ENCODE measurements at regions not wholly inside any gene's neighbourhood (a gene's known extent, or its start where the extent isn't known, plus 50 kb on each side); places are given as distances from the start of the nearest gene placed in this dataset.
"Not testable (repeated sequence)": the region's sequence is repeated elsewhere in the genome, so short reads cannot be mapped to it uniquely, and the experiment has no call there.

GRCh38 chr5:130402906-130403305 is 498.6 kb downstream of the CHSY3 start:
- H3K4me1 Mint-ChIP-seq, result no peaks in the 10 kb centered on the region
- H3K4me3 Mint-ChIP-seq, result no peak overlapping the region
- H3K36me3 Mint-ChIP-seq, result no peaks in the 10 kb centered on the region
- H3K27ac Mint-ChIP-seq, result no peak overlapping the region
- no peaks in the 10 kb centered on the region for H3K9me3 Mint-ChIP-seq
- peaks cover 2% of the 10 kb centered on the region for H3K27me3 Mint-ChIP-seq

- Mint-ChIP-seq H3K27ac (no peak overlapping the region), H3K4me3 (no peak overlapping the region), H3K9me3 (no peaks in the 10 kb centered on the region)
Observed at GRCh38 chr5:130400091-130400490, 495.8 kb downstream of the CHSY3 start.

DNA sequence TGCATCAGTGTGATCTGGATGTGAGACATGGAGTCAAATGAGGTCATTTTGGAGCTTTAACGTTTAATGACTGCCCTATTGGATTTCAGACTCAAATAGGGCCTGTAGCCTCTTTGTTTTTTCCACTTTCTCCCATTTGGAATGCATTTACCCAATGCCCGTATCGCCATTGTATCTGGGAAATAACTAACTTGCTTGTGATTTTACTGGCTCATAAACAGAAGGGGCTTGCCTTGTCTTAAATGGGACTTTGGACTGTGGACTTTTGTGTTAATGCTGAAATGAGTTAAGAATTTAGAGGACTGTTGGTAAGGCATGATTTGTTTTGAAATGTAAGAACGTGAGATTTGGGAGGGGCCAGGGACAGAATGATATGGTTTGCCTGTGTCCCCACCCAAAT is 494.6 kb downstream of the CHSY3 start:
- H3K36me3 Mint-ChIP-seq, result no peaks in the 10 kb centered on the region
- peaks cover 2% of the 10 kb centered on the region for H3K27me3 Mint-ChIP-seq
- H3K27ac Mint-ChIP-seq, result no peak overlapping the region

More at GRCh38 chr5:130400091-130400490, 495.8 kb downstream of the CHSY3 start:
- H3K36me3 Mint-ChIP-seq, result no peaks in the 10 kb centered on the region
- H3K27me3 Mint-ChIP-seq, result peaks cover 2% of the 10 kb centered on the region
- no peaks in the 10 kb centered on the region for H3K4me1 Mint-ChIP-seq

GRCh38 chr5:130397727-130398126 is 493.5 kb downstream of the CHSY3 start:
- not testable (repeated sequence) for H3K4me1 Mint-ChIP-seq, H3K9me3 Mint-ChIP-seq, H3K36me3 Mint-ChIP-seq, H3K27me3 Mint-ChIP-seq, H3K27ac Mint-ChIP-seq, H3K4me3 Mint-ChIP-seq

More for the DNA sequence above, 494.6 kb downstream of the CHSY3 start:
- no peak overlapping the region for H3K4me3 Mint-ChIP-seq
- H3K4me1 Mint-ChIP-seq, result no peaks in the 10 kb centered on the region
- H3K9me3 Mint-ChIP-seq, result no peaks in the 10 kb centered on the region

DNA sequence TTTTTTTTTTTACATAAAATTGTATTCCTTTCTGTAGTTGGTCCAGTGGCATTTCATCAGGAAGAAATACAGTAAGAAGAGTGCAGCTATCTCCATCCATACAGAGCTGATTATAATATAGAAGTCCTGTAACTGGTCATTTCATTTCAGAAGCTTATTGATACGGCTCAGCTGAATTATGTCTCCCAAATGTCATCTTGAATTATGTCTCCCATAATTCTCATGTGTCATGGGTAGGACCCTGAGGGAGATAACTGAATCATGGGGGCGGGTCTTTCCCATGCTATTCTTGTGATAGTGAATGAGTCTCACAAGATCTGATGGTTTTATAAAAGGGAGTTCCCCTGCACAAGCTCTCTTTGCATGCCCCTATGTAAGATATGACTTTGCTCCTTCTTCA is 492.9 kb downstream of the CHSY3 start:
- Mint-ChIP-seq H3K9me3 (no peaks in the 10 kb centered on the region), H3K4me1 (no peaks in the 10 kb centered on the region), H3K27ac (no peak overlapping the region), H3K36me3 (no peaks in the 10 kb centered on the region), H3K4me3 (no peak overlapping the region), H3K27me3 (peaks cover 2% of the 10 kb centered on the region)

DNA sequence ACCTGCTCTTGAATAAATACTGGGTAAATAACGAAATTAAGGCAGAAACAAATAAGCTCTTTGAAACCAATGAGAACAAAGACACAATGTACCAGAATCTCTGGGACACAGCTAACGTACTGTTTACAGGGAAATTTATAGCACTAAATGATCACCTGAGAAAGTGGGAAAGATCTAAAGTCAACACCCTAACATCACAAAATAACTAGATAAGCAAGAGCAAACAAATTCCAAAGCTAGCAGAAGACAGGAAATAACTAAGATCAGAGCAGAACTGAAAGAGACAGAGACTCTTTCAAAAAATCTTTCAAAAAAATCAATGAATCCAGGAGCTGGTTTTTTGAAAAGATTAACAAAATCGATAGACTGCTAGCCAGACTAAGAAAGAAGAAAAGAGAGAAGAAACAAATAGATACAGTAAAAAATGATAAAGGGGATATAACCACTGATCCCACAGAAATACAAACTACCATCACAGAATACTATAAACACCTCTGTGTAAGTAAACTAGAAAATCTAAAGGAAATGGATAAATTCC is 487.5 kb downstream of the CHSY3 start:
- H3K36me3 Mint-ChIP-seq, H3K27me3 Mint-ChIP-seq, H3K9me3 Mint-ChIP-seq, H3K4me1 Mint-ChIP-seq, H3K27ac Mint-ChIP-seq, H3K4me3 Mint-ChIP-seq: not testable (repeated sequence)

- H3K9me3 Mint-ChIP-seq, result no peaks in the 10 kb centered on the region
- H3K4me3 Mint-ChIP-seq, result no peak overlapping the region
- no peaks in the 10 kb centered on the region for H3K36me3 Mint-ChIP-seq
- no peaks in the 10 kb centered on the region for H3K4me1 Mint-ChIP-seq
- H3K27ac Mint-ChIP-seq, result no peak overlapping the region
- peaks cover 2% of the 10 kb centered on the region for H3K27me3 Mint-ChIP-seq
Observed at GRCh38 chr5:130386155-130386554, 481.9 kb downstream of the CHSY3 start.

- peaks cover 2% of the 10 kb centered on the region for H3K27me3 Mint-ChIP-seq
- no peaks in the 10 kb centered on the region for H3K36me3 Mint-ChIP-seq
- H3K27ac Mint-ChIP-seq, result no peak overlapping the region
- no peaks in the 10 kb centered on the region for H3K9me3 Mint-ChIP-seq
- no peaks in the 10 kb centered on the region for H3K4me1 Mint-ChIP-seq
- no peak overlapping the region for H3K4me3 Mint-ChIP-seq
Observed at GRCh38 chr5:130385656-130386055, 481.4 kb downstream of the CHSY3 start.

DNA sequence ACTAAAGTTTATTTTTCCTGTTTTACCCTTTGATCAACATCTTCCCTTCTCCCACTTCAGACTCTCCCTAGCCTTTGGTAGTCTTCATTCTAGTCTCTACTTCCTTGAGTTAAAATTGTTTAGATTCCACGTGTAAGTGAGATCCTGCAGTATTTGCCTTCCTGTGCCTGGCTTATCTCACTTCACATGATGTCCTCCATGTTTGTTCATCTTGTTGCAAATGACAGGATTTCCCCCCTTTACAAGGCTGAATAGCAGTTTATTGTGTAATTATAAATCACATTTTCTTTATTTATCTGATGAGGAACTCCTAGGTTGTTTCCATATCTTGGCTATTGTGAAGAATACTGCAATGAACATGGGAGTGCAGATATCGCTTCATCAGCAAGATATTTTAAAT is 461.7 kb downstream of the CHSY3 start:
- Mint-ChIP-seq H3K27ac (no peak overlapping the region), H3K27me3 (no peaks in the 10 kb centered on the region), H3K9me3 (no peaks in the 10 kb centered on the region), H3K4me1 (no peaks in the 10 kb centered on the region), H3K4me3 (no peak overlapping the region), H3K36me3 (no peaks in the 10 kb centered on the region)

DNA sequence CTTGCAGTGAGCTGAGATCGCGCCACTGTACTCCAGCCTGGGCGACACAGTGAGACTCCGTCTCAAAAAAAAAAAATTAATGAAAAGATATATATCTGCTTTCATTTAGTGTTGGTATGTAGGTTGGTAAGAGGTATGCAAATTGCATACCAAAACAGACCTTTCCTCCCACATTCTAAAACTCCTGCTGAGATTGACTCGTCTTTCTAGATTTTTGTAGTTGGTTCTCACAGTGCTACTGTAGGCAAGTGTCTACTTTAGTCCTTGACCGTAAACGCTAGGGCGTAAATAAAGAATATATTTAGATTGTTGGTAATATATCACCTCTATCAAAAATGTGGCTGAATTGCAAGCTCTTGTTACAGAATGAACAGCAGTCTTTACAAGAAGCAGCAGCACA is 445.9 kb downstream of the CHSY3 start:
- Mint-ChIP-seq H3K4me1 (no peaks in the 10 kb centered on the region), H3K9me3 (no peaks in the 10 kb centered on the region), H3K27ac (no peak overlapping the region), H3K27me3 (peaks cover 2% of the 10 kb centered on the region), H3K36me3 (no peaks in the 10 kb centered on the region), H3K4me3 (no peak overlapping the region)

GRCh38 chr5:130337179-130337888 is 433.1 kb downstream of the CHSY3 start:
- no peaks in the 10 kb centered on the region for H3K36me3 Mint-ChIP-seq
- H3K4me1 Mint-ChIP-seq, result no peaks in the 10 kb centered on the region
- H3K27ac Mint-ChIP-seq, result no peak overlapping the region
- peaks cover 8% of the 10 kb centered on the region for H3K9me3 Mint-ChIP-seq
- peaks cover 3% of the 10 kb centered on the region for H3K27me3 Mint-ChIP-seq
- no peak overlapping the region for H3K4me3 Mint-ChIP-seq

- H3K4me3 Mint-ChIP-seq, result no peak overlapping the region
- no peak overlapping the region for H3K27ac Mint-ChIP-seq
- no peaks in the 10 kb centered on the region for H3K4me1 Mint-ChIP-seq
- no peaks in the 10 kb centered on the region for H3K36me3 Mint-ChIP-seq
- H3K9me3 Mint-ChIP-seq, result peaks cover 13% of the 10 kb centered on the region
- peaks cover 3% of the 10 kb centered on the region for H3K27me3 Mint-ChIP-seq
Observed at GRCh38 chr5:130335117-130335516, 430.9 kb downstream of the CHSY3 start.

DNA sequence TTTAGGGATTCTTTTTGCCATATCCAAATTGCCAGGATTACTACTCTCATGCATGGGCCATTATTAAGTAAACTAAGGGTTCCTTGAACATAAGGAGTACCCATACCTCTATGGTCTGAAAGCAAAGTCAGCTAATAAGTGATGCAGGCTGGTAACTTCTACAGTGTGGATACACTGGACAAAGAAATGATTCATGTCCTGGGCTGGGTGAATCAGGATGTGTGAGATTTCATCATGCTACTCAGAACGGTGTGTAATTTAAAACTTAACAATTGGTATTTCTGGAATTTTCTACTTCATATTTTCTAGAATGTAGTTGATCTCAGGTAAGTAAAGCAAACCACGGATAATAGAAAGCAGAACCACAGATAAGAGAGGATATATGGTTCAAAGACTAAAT is 428.8 kb downstream of the CHSY3 start:
- H3K27me3 Mint-ChIP-seq, result peaks cover 3% of the 10 kb centered on the region
- no peak overlapping the region for H3K27ac Mint-ChIP-seq
- no peaks in the 10 kb centered on the region for H3K4me1 Mint-ChIP-seq
- peaks cover 13% of the 10 kb centered on the region for H3K9me3 Mint-ChIP-seq
- H3K36me3 Mint-ChIP-seq, result no peaks in the 10 kb centered on the region
- no peak overlapping the region for H3K4me3 Mint-ChIP-seq

DNA sequence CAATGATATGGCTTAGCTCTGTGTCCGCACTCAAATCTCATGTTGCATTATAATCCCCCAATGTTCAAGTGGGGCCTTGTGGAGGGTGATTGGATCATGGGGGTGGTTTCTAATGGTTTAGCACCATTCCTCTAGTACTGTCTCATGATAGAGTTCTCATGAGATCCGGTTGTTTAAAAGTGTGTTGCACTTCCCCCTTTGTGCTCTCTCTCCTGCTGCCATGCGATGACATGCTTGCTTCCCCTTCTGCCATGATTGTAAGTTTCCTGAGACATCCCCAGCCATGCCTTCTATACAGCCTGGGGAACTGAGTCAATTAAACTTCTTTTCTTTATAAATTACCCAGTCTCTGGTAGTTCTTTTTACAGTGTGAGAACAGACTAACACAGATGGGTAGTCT is 427.1 kb downstream of the CHSY3 start:
- Mint-ChIP-seq H3K9me3 (peaks cover 13% of the 10 kb centered on the region), H3K36me3 (no peaks in the 10 kb centered on the region), H3K27me3 (peaks cover 3% of the 10 kb centered on the region), H3K4me1 (no peaks in the 10 kb centered on the region), H3K4me3 (no peak overlapping the region), H3K27ac (no peak overlapping the region)

- Mint-ChIP-seq H3K9me3 (no peaks in the 10 kb centered on the region), H3K27me3 (no peaks in the 10 kb centered on the region), H3K4me3 (no peak overlapping the region), H3K27ac (no peak overlapping the region), H3K36me3 (no peaks in the 10 kb centered on the region), H3K4me1 (no peaks in the 10 kb centered on the region)
Observed at GRCh38 chr5:130324953-130325671, 420.8 kb downstream of the CHSY3 start.

DNA sequence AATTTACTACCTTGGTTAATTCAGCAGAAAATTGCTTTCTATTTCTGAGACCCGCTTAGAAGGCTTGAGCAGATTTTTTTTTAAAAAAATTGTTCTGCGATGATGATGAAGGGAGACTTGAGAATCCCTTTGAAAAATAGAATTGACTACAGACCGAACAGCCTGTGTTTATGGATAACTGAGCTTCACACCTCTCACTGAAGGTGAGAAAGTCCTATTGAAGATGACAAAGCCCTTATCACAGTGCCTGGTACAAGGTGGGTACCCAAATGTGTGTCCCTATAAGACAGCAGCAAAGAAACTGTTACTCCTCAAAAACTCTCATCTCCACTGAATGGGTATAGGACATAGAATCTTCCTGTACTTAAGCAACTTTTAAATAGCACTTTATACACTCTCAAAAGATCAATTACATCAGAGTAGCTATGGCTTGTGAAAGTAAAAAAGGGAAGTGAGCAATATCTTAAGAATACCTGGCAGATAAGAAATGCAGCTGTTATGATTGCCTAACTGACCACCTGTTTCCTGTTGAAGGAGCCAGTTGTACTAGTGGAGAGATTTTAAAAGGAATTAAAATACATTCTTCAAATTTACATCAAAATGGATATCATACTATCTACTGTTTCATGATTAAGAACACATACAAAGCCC is 419.7 kb downstream of the CHSY3 start:
- Mint-ChIP-seq H3K27ac (no peak overlapping the region), H3K4me3 (no peak overlapping the region), H3K9me3 (no peaks in the 10 kb centered on the region), H3K4me1 (no peaks in the 10 kb centered on the region), H3K36me3 (no peaks in the 10 kb centered on the region), H3K27me3 (no peaks in the 10 kb centered on the region)

Measured in activated naive CD4-positive, alpha-beta T cell treated with anti-CD3 and anti-CD28 coated beads, Interleukin-2, amount 50 U/mL, for 24 hours (primary cell).